Calu3 (cell line): ENCODE measurements at regions not wholly inside any gene's neighbourhood (a gene's known extent, or its start where the extent isn't known, plus 50 kb on each side); places are given as distances from the start of the nearest gene placed in this dataset.
A peak's percentile ranks its signal among the peaks of the same experiment; 100 is the strongest.

Experiments used
- BruUV-seq: library from RNA; stranded (reverse); fragments of 400-500 nt; replicated peaks from 2 replicates; lab custom pipeline; 2021; lab: Mats Ljungman, UMichigan
- CTCF ChIA-PET: fragments of 300-600 bp; sonication (Branson Sonifier 250); formaldehyde crosslinking; loops from one replicate; lab custom pipeline; 2022; ENCODE audit warnings: antibody characterized with exemption; lab: Charles Lee
- DNase-seq: peaks from one replicate; pipeline ENCODE4 v3.0.0; 2022
- H3K27ac Mint-ChIP-seq: one replicate; pipeline ENCODE4 v1.8.0; 2022; ENCODE audit warnings: mixed read lengths; ENCODE audit not compliant: unreplicated experiment
- H3K27me3 Mint-ChIP-seq: one replicate; pipeline ENCODE4 v1.8.0; 2022; ENCODE audit warnings: mixed read lengths; ENCODE audit not compliant: unreplicated experiment
- H3K36me3 Mint-ChIP-seq: one replicate; pipeline ENCODE4 v1.8.0; 2022; ENCODE audit warnings: mild to moderate bottlenecking, moderate library complexity, mixed read lengths; ENCODE audit not compliant: insufficient read depth, unreplicated experiment
- H3K4me1 Mint-ChIP-seq: one replicate; pipeline ENCODE4 v1.8.0; 2022; ENCODE audit warnings: mild to moderate bottlenecking, low read depth, mixed read lengths; ENCODE audit not compliant: unreplicated experiment
- H3K4me3 Mint-ChIP-seq: one replicate; pipeline ENCODE4 v1.8.0; 2022; ENCODE audit warnings: mild to moderate bottlenecking, low read depth, moderate library complexity, mixed read lengths; ENCODE audit not compliant: unreplicated experiment
- H3K9me3 Mint-ChIP-seq: one replicate; pipeline ENCODE4 v1.8.0; 2022; ENCODE audit warnings: low read depth, mixed read lengths; ENCODE audit not compliant: unreplicated experiment
- intact Hi-C: fragments of 100-400 bp; cut with micrococcal nuclease; formaldehyde crosslinking; loops from one replicate; pipeline ENCODE4 v1.10.0; 2022; ENCODE audit not compliant: unreplicated experiment
- TF ChIP-seq, protein P1 (sequence below): fragments of 200-600 bp; IDR thresholded peaks from one replicate; pipeline ENCODE4 v1.8.0; 2022; ENCODE audit warnings: antibody characterized with exemption; ENCODE audit not compliant: unreplicated experiment

DNA sequence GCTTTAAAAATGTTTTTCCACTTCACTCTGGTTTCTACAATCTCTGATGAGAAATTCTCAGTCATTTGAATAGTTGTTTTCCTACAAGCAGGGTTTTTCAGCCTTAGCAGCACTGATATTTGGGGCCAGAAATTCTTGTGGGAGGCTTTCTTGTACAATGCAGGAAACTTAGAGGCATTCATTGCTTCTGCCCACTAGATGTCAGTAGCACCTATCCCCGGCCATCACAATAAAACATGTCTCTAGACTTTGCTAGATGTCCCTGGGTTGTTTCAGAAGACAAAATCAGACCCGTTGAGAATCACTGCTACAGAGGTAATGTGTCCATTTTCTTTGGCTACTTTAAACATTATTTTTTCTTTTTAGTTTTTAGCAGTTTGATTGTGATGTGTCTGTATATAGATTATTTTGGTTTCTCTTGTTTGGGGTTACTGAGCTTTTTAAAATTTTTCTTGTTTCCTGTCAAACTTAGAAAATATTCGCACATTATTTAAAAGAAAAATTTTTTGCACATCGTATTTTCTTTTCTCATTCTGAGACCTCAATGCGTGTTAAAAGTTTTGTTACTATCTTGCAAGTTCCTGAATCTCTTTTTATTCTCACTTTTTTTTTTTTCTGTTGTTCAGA lies 60.8 kb upstream of the CCDC179 start:
- H3K27me3 Mint-ChIP-seq: no peaks in the 10 kb centered on the region
- no TSS peak for BruUV-seq
- DNase-seq: peak; percentile 41
- H3K36me3 Mint-ChIP-seq: no peaks in the 10 kb centered on the region
- H3K27ac Mint-ChIP-seq: peak overlapping the region; percentile 22
- TF ChIP-seq, protein P1, sequence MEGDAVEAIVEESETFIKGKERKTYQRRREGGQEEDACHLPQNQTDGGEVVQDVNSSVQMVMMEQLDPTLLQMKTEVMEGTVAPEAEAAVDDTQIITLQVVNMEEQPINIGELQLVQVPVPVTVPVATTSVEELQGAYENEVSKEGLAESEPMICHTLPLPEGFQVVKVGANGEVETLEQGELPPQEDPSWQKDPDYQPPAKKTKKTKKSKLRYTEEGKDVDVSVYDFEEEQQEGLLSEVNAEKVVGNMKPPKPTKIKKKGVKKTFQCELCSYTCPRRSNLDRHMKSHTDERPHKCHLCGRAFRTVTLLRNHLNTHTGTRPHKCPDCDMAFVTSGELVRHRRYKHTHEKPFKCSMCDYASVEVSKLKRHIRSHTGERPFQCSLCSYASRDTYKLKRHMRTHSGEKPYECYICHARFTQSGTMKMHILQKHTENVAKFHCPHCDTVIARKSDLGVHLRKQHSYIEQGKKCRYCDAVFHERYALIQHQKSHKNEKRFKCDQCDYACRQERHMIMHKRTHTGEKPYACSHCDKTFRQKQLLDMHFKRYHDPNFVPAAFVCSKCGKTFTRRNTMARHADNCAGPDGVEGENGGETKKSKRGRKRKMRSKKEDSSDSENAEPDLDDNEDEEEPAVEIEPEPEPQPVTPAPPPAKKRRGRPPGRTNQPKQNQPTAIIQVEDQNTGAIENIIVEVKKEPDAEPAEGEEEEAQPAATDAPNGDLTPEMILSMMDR: peak; percentile 58
- peaks cover 21% of the 10 kb centered on the region for H3K4me1 Mint-ChIP-seq
- intact Hi-C loops: loop anchor here (2.0 kb wide), 2 partner anchors 92 to 192 kb away; no protein-coding TSS in a partner anchor
- no peaks in the 10 kb centered on the region for H3K9me3 Mint-ChIP-seq
- CTCF ChIA-PET: interaction anchor here (0.6 kb wide), 1 partner anchor 422 kb away, joined by 7 read pairs; no protein-coding TSS in a partner anchor
- no peak overlapping the region for H3K4me3 Mint-ChIP-seq

DNA sequence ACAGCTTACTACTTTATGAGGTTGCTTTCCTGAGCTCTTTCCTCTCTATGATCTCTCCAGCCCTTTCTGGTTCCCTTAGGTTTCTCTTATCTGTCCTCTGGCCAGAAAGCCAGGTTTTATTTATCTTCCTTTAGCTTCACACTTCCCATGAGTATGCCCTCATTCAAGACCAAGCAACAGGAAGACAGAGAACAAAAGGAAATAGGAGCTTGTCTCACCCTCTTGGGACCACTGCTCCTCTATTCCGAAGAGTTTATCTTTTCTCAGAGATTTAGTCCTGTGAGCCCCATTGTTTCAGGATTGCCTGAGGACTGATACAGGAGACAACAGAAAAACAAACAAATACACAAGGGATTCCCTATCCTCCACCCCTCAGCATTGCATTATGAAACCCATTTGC lies 62.4 kb upstream of the CCDC179 start:
- no peaks in the 10 kb centered on the region for H3K27me3 Mint-ChIP-seq
- BruUV-seq: no TSS peak
- TF ChIP-seq, protein P1: no peak
- DNase-seq: no peak
- no peak overlapping the region for H3K27ac Mint-ChIP-seq
- H3K36me3 Mint-ChIP-seq: no peaks in the 10 kb centered on the region
- H3K4me1 Mint-ChIP-seq: peaks cover 25% of the 10 kb centered on the region
- H3K4me3 Mint-ChIP-seq: no peak overlapping the region
- intact Hi-C loops: no loop called here
- no peaks in the 10 kb centered on the region for H3K9me3 Mint-ChIP-seq
- CTCF ChIA-PET: no interaction called here

DNA sequence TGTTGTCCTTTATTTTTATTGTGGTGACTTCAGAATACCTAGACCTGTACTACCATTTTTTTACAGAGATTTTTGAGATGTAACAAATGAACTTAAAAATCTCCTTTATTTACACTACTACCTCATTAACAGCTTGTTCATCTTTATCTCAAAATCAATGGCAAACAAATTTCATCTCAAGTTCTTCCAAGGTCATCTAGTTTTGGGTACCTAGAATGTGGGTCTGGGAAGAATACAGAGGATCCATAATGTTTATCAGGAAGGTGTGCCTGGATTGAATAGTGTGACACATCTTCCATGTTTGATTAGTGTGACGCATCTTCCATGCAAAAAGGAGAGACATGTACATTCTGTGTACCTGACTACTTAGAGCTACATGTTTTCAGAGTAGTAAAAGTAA lies 63.3 kb upstream of the CCDC179 start:
- Mint-ChIP-seq H3K27me3 (no peaks in the 10 kb centered on the region), H3K36me3 (no peaks in the 10 kb centered on the region), H3K27ac (no peak overlapping the region), H3K4me1 (peaks cover 33% of the 10 kb centered on the region), H3K4me3 (no peak overlapping the region), H3K9me3 (no peaks in the 10 kb centered on the region)
- DNase-seq: no peak
- intact Hi-C loops: no loop called here
- BruUV-seq: no TSS peak
- TF ChIP-seq, protein P1: no peak
- CTCF ChIA-PET: interaction anchor here (0.9 kb wide), 1 partner anchor 21 kb away, joined by 4 read pairs; no protein-coding TSS in a partner anchor

DNA sequence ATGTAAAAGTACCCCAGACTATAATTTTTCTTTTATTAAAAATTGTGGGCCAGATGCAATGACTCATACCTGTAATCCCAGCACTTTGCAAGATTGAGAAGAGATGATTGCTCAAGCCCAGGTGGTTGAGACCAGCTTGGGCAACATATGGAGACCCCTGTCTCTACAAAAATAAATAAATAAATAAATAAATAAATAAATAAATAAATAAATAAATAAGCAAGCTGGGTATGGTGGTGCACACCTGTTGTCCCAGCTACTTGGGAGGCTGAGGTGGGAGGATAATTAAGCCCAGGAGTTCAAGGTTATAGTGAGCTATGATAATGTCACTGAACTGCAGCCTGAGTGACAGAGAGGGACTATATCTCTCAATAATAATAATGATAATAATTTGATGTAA lies 66.1 kb upstream of the CCDC179 start:
- BruUV-seq: no TSS peak
- no peak overlapping the region for H3K4me3 Mint-ChIP-seq
- H3K27ac Mint-ChIP-seq: no peak overlapping the region
- no peaks in the 10 kb centered on the region for H3K36me3 Mint-ChIP-seq
- no peaks in the 10 kb centered on the region for H3K27me3 Mint-ChIP-seq
- H3K4me1 Mint-ChIP-seq: peaks cover 13% of the 10 kb centered on the region
- intact Hi-C loops: no loop called here
- CTCF ChIA-PET: no interaction called here
- no peaks in the 10 kb centered on the region for H3K9me3 Mint-ChIP-seq
- TF ChIP-seq, protein P1: no peak
- DNase-seq: no peak
